Nephron progenitor cell (in vitro differentiated cells): ENCODE measurements at regions not wholly inside any gene's neighbourhood (a gene's known extent, or its start where the extent isn't known, plus 50 kb on each side); places are given as distances from the start of the nearest gene placed in this dataset.
"Not testable (repeated sequence)": the region's sequence is repeated elsewhere in the genome, so short reads cannot be mapped to it uniquely, and the experiment has no call there.

Source experiments
- DNase-seq: peaks from one replicate; pipeline ENCODE4 v3.0.0; 2021
- H3K27ac Mint-ChIP-seq: 2 replicates; pipeline ENCODE4 v1.8.0; 2021; ENCODE audit warnings: mild to moderate bottlenecking, moderate library complexity, mixed read lengths
- H3K27me3 Mint-ChIP-seq: 2 replicates; pipeline ENCODE4 v1.8.0; 2021; ENCODE audit warnings: mild to moderate bottlenecking, low read depth, mixed read lengths; ENCODE audit not compliant: poor library complexity
- H3K36me3 Mint-ChIP-seq: 2 replicates; pipeline ENCODE4 v1.8.0; 2021; ENCODE audit warnings: low read depth, mixed read lengths
- H3K4me1 Mint-ChIP-seq: 2 replicates; pipeline ENCODE4 v1.8.0; 2021; ENCODE audit warnings: mixed read lengths
- H3K4me3 Mint-ChIP-seq: 2 replicates; pipeline ENCODE4 v1.8.0; 2021; ENCODE audit warnings: mild to moderate bottlenecking, moderate library complexity, mixed read lengths
- H3K9me3 Mint-ChIP-seq: 2 replicates; pipeline ENCODE4 v1.8.0; 2021; ENCODE audit warnings: mild to moderate bottlenecking, moderate library complexity, mixed read lengths
- CTCF ChIP-seq: fragments of 200-600 bp; sonication (generic); IDR thresholded peaks from 2 replicates; pipeline ENCODE4 v1.5.0; 2021; ENCODE audit warnings: antibody characterized with exemption

- peak; percentile 51 for TF ChIP-seq CTCF
- H3K27me3 Mint-ChIP-seq = peaks cover 3% of the 10 kb centered on the region
- DNase-seq = peak; percentile 35
- no peaks in the 10 kb centered on the region for H3K36me3 Mint-ChIP-seq
- H3K9me3 Mint-ChIP-seq = no peaks in the 10 kb centered on the region
- H3K4me3 Mint-ChIP-seq = no peak overlapping the region
- no peak overlapping the region for H3K27ac Mint-ChIP-seq
- peaks cover 36% of the 10 kb centered on the region for H3K4me1 Mint-ChIP-seq
Measured at GRCh38 chr5:57887851-57888621, 405.4 kb upstream of the ACTBL2 start.

- no peak for TF ChIP-seq CTCF
- no peaks in the 10 kb centered on the region for H3K9me3 Mint-ChIP-seq
Measured at GRCh38 chr5:57884346-57885102, 401.9 kb upstream of the ACTBL2 start.

GRCh38 chr5:57880216-57880615 lies 397.6 kb upstream of the ACTBL2 start:
- Mint-ChIP-seq H3K9me3 (peaks cover 3% of the 10 kb centered on the region), H3K27me3 (peaks cover 3% of the 10 kb centered on the region), H3K4me3 (no peak overlapping the region), H3K4me1 (peaks cover 32% of the 10 kb centered on the region), H3K27ac (no peak overlapping the region), H3K36me3 (no peaks in the 10 kb centered on the region)
- no peak for TF ChIP-seq CTCF
- DNase-seq = no peak

More at GRCh38 chr5:57884346-57885102, 401.9 kb upstream of the ACTBL2 start:
- Mint-ChIP-seq H3K4me1 (peaks cover 34% of the 10 kb centered on the region), H3K27ac (no peak overlapping the region), H3K4me3 (no peak overlapping the region), H3K27me3 (peaks cover 3% of the 10 kb centered on the region), H3K36me3 (no peaks in the 10 kb centered on the region)
- no peak for DNase-seq

GRCh38 chr5:57878301-57878722 lies 395.7 kb upstream of the ACTBL2 start:
- Mint-ChIP-seq H3K27me3 (no peaks in the 10 kb centered on the region), H3K4me1 (peaks cover 27% of the 10 kb centered on the region), H3K9me3 (peaks cover 3% of the 10 kb centered on the region), H3K36me3 (no peaks in the 10 kb centered on the region), H3K27ac (peak overlapping the region; percentile 57), H3K4me3 (no peak overlapping the region)
- DNase-seq = no peak
- no peak for TF ChIP-seq CTCF

GRCh38 chr5:57871496-57871895 lies 388.9 kb upstream of the ACTBL2 start:
- no peak for DNase-seq
- Mint-ChIP-seq H3K27ac (no peak overlapping the region), H3K4me3 (no peak overlapping the region), H3K36me3 (peaks cover 8% of the 10 kb centered on the region), H3K9me3 (peaks cover 29% of the 10 kb centered on the region), H3K4me1 (peaks cover 5% of the 10 kb centered on the region), H3K27me3 (no peaks in the 10 kb centered on the region)
- no peak for TF ChIP-seq CTCF

- H3K4me1 Mint-ChIP-seq, H3K36me3 Mint-ChIP-seq: not testable (repeated sequence)
- peaks cover 29% of the 10 kb centered on the region for H3K9me3 Mint-ChIP-seq
Measured at GRCh38 chr5:57870267-57870666, 387.7 kb upstream of the ACTBL2 start.

More at GRCh38 chr5:57870267-57870666, 387.7 kb upstream of the ACTBL2 start:
- not testable (repeated sequence) for H3K4me3 Mint-ChIP-seq, H3K27me3 Mint-ChIP-seq, H3K27ac Mint-ChIP-seq, DNase-seq
